ENCODE measurements at regions not wholly inside any gene's neighbourhood (a gene's known extent, or its start where the extent isn't known, plus 50 kb on each side); places are given as distances from the start of the nearest gene placed in this dataset.

- Histone ChIP-seq H3K9ac (ENCODE audit: low read depth, low read length) (no peak overlapping the region), H2AFZ (ENCODE audit: low read depth, low read length) (no peak overlapping the region), H3K4me1 (ENCODE audit: insufficient read depth, low read length) (no peaks in the 10 kb centered on the region), H3K79me2 (ENCODE audit: insufficient read depth, low read length) (no peaks in the 10 kb centered on the region), H4K20me1 (ENCODE audit: insufficient read depth, low read length) (no peaks in the 10 kb centered on the region), H3K36me3 (ENCODE audit: insufficient read depth, low read length) (no peaks in the 10 kb centered on the region), H3K4me2 (ENCODE audit: insufficient read depth, low read length) (no peak overlapping the region), H3K27me3 (ENCODE audit: insufficient read depth, low read length, poor library complexity) (peaks cover 3% of the 10 kb centered on the region), H3K9me3 (ENCODE audit: insufficient read depth, low read length, severe bottlenecking) (no peaks in the 10 kb centered on the region), H3K27ac (ENCODE audit: low read length) (no peak overlapping the region), H3K4me3 (ENCODE audit: low read depth in 1 of 2, low read length in 2 of 2) (no peak overlapping the region)
- ATAC-seq (ENCODE audit: insufficient read depth, low read depth) (no peak), DNase-seq (no peak)
- TF ChIP-seq EZH2 (IDR thresholded peaks at IDR 0.05; ENCODE audit: borderline replicate concordance, low read depth, low read length, severe bottlenecking) (no peak), CTCF (IDR thresholded peaks at IDR 0.05; ENCODE audit: borderline replicate concordance, extremely low read depth, low read length, poor library complexity, severe bottlenecking) (no peak)
Measured at GRCh38 chr1:185530215-185530614, 204.0 kb upstream of the HMCN1 start.

DNA sequence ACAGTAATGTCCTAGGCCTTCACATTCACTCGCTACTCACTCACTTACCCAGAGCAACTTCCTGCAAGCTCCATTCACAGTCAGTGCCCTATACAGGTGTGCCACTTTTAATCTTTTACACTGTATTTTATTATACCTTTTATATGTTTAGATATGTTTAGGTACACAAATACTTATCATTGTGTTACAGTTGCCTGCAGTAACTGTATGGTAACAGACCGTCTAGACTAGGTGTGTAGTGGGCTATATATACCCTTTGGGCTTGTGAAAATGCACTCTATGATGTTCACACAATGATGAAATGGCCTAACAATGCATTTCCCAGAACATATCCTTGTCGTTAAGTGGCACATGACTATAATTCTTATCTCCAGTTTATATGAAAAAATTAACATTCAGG lies 204.5 kb upstream of the HMCN1 start:
- no peak overlapping the region for H2AFZ ChIP-seq (ENCODE audit: low read depth, low read length)
- no peaks in the 10 kb centered on the region for H3K36me3 ChIP-seq (ENCODE audit: insufficient read depth, low read length)
- H3K4me1 ChIP-seq (ENCODE audit: insufficient read depth, low read length) = no peaks in the 10 kb centered on the region
- TF ChIP-seq CTCF (IDR thresholded peaks at IDR 0.05; ENCODE audit: borderline replicate concordance, extremely low read depth, low read length, poor library complexity, severe bottlenecking) (no peak), EZH2 (IDR thresholded peaks at IDR 0.05; ENCODE audit: borderline replicate concordance, low read depth, low read length, severe bottlenecking) (no peak)
- DNase-seq (no peak), ATAC-seq (ENCODE audit: insufficient read depth, low read depth) (no peak)
- no peak overlapping the region for H3K9ac ChIP-seq (ENCODE audit: low read depth, low read length)
- no peaks in the 10 kb centered on the region for H3K9me3 ChIP-seq (ENCODE audit: insufficient read depth, low read length, severe bottlenecking)
- no peak overlapping the region for H3K4me2 ChIP-seq (ENCODE audit: insufficient read depth, low read length)
- no peak overlapping the region for H3K4me3 ChIP-seq (ENCODE audit: low read depth in 1 of 2, low read length in 2 of 2)
- H3K27me3 ChIP-seq (ENCODE audit: insufficient read depth, low read length, poor library complexity) = peaks cover 3% of the 10 kb centered on the region
- H4K20me1 ChIP-seq (ENCODE audit: insufficient read depth, low read length) = no peaks in the 10 kb centered on the region
- no peak overlapping the region for H3K27ac ChIP-seq (ENCODE audit: low read length)
- no peaks in the 10 kb centered on the region for H3K79me2 ChIP-seq (ENCODE audit: insufficient read depth, low read length)

GRCh38 chr1:185528084-185528676 lies 206.0 kb upstream of the HMCN1 start:
- Histone ChIP-seq H3K27me3 (ENCODE audit: insufficient read depth, low read length, poor library complexity) (peaks cover 3% of the 10 kb centered on the region), H3K4me2 (ENCODE audit: insufficient read depth, low read length) (no peak overlapping the region), H4K20me1 (ENCODE audit: insufficient read depth, low read length) (no peaks in the 10 kb centered on the region), H2AFZ (ENCODE audit: low read depth, low read length) (no peak overlapping the region), H3K36me3 (ENCODE audit: insufficient read depth, low read length) (no peaks in the 10 kb centered on the region), H3K9me3 (ENCODE audit: insufficient read depth, low read length, severe bottlenecking) (no peaks in the 10 kb centered on the region), H3K9ac (ENCODE audit: low read depth, low read length) (no peak overlapping the region), H3K4me1 (ENCODE audit: insufficient read depth, low read length) (no peaks in the 10 kb centered on the region), H3K27ac (ENCODE audit: low read length) (no peak overlapping the region), H3K4me3 (ENCODE audit: low read depth in 1 of 2, low read length in 2 of 2) (no peak overlapping the region), H3K79me2 (ENCODE audit: insufficient read depth, low read length) (no peaks in the 10 kb centered on the region)
- TF ChIP-seq EZH2 (IDR thresholded peaks at IDR 0.05; ENCODE audit: borderline replicate concordance, low read depth, low read length, severe bottlenecking) = no peak
- no peak for TF ChIP-seq CTCF (IDR thresholded peaks at IDR 0.05; ENCODE audit: borderline replicate concordance, extremely low read depth, low read length, poor library complexity, severe bottlenecking)
- ATAC-seq (ENCODE audit: insufficient read depth, low read depth) (no peak), DNase-seq (no peak)
